ENCODE measurements at regions not wholly inside any gene's neighbourhood (a gene's known extent, or its start where the extent isn't known, plus 50 kb on each side); places are given as distances from the start of the nearest gene placed in this dataset.
A peak's percentile ranks its signal among the peaks of the same experiment; 100 is the strongest.

DNA sequence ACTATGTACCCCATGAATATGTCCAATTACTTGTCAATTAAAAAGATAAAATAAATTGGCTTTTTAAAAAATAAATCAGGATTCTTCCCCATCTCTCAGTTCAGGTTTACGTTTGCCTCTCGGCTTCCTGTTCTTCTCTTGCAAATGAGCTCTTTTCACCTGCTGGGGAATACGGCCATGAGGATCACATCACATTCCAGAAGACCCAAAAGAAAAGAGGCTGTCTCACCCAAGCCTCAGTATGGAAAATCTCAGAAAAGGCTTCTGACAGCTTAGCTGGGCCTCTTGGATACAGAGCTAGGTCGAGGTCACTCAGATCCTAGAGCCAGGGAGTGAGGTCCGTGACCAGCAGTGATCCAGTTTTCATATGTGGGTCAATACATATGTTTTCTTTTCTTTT lies 171.2 kb upstream of the SDK2 start:
- DNase-seq (ENCODE audit: low spot score), result peak; percentile 38

DNA sequence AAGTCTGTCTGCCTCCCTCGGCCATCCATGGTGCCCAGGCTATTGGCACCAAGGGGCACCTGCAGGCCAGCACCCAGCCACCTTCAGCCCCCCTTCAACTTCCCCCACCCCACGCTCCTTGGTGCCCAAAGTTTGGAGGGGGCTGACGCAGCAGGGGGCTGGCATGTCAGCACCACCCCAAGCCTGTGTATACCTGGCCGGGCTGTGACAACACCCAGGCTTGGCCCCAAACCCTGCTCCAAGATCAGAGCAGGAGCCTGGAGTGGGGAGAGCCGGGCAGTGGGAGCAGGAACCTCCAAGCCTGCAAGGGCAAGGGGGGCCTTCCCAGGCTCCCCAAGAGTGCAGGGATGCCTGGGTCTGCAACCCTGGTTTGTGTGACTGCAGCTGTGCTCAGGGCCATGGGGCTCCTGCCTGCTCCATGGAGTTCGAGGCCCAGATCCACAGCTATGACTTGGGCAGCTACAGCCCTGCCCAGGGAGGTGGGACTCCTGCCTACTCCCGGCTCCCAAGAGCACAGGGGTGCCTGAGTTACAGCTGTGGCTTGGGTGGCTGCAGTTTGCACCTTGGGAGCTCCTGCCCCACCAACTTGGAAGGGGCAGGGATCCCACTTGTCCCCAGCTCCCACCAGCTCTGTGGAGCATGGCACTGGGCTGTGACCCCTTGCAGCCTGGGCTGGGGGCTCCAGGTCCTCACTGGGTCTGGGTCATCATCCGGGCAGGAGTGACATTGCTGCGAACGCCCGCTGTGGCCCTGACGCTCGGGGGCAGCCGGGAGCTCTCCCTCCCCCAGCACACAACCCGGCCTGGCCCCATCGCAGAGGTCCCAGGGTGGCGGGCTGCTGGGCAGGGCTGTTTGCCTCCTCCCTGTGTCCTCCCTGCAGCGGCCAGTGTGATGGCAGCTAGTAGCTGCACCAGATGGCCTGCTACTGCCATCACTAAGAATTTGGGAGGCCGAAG lies 175.5 kb upstream of the SDK2 start:
- no peak for DNase-seq (ENCODE audit: low spot score)

DNA sequence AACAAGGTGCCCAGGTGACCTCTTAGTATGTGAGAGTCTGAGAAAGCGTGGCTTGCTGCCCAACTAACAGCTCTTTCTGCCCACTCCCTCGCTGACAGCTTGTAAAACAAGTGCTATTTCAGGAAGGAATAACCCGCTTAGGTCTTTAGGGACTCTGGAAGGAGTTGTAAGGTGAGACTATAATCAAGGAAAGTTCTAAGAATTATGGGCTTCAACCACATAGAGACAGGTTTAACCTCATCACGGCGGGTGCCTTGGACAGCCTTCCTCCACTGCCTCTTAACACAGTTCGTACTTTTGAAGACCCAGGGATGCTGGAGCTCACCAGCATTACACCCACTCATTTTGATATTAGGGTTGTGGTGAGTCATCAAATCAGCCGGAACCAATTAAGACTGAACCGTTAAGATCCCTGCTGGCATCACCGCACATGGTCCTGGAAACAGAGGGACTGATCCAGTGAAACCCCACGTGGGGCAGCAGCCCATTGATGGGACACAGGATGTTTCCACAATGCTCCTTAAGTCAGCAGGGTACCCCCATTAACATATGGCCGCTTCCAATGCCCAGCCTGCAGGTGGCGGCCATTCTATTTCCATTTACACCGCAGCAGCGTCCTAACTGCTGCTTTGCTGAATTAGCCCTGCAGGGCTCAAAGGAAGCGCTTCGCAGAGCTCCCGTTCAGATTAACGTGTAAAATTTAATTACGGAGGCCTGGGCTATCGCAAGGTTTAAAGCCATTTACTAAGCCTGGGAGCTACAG lies 176.6 kb upstream of the SDK2 start:
- peak; percentile 73 for DNase-seq (ENCODE audit: low spot score)

GRCh38 chr17:73821665-73822064 lies 177.4 kb upstream of the SDK2 start:
- no peak for DNase-seq (ENCODE audit: low spot score)

- no peak for DNase-seq (ENCODE audit: low spot score)
Observed at GRCh38 chr17:73822371-73822770, 178.1 kb upstream of the SDK2 start.

DNA sequence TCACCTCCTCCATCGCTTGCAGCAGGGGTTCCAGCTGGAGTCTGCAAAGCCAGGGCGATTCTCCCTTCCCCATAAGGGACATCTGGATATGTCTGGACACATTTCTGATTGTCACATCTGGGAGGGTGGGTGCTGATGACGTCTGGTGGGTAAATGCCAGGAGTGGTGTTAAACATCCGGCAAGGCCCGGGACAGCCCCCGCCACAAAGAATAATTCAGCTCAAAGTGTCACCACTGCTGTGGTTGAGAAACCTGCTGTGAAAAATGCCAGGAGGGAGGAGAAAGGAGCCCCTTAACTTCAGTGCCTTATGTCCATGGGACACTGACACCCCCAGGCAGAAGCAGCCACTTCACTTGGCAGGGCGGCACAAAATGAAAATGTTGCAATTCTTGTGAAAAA lies 179.4 kb upstream of the SDK2 start:
- DNase-seq (ENCODE audit: low spot score), result no peak

- DNase-seq (ENCODE audit: low spot score), result no peak
Observed at GRCh38 chr17:73824321-73824720, 180.1 kb upstream of the SDK2 start.

DNA sequence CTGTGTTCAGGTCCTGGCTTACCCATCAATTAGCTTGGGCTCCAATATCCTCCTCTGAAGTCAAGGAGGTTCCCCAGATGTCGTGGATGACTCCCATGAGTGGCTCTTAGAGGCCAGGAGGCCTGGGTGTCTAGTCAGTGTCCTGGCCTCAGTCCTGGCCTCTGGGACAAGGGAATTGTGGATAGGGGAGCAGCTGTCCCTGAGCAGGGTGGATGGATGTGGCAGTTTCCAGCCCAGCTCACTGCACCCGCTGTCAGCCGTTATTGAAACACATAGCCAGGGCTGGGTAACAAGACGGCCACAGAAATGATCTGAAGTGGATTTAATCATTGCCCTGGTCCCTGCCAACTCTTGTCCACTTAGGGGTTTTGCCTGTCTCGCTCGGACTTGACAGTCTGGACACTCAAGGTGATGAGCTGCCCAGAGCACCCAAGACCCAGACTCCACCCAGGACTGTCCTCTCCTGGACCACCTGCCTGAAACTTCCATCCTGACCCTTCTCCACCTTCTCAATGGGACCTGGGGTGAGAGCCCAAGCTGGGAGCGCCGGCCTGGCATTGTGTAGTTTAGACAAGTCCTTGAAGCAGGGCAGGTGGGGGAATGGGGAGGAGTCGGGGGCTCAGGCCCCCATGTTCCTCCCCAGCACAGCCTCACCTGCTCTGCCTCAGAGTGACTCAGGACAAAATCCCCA lies 182.1 kb upstream of the SDK2 start:
- no peak for DNase-seq (ENCODE audit: low spot score)

GRCh38 chr17:73826872-73827228 lies 182.6 kb upstream of the SDK2 start:
- DNase-seq (ENCODE audit: low spot score), result no peak

GRCh38 chr17:73827627-73828291 lies 183.5 kb upstream of the SDK2 start:
- no peak for DNase-seq (ENCODE audit: low spot score)

GRCh38 chr17:73829676-73830280 lies 185.5 kb upstream of the SDK2 start:
- DNase-seq (ENCODE audit: low spot score), result no peak

DNA sequence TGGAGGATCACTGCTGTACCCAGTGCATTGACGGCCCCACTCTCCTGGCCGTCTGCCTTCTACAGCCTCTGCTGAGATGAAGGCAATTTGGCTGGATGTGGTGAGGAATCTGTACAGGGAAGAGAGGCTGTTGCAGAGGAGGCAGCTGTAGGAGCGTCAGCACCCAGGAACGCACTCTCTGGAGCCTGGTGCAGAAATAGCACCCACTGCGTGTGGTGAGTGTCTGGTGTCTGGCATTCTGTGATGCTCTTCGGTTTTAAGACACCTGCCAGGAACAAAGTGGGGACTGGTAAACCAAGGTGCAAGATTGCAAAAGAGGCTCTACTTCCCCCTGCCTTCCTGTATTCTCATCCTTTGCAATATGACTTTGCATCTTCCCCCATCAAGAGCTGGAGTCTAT lies 187.5 kb upstream of the SDK2 start:
- no peak for DNase-seq (ENCODE audit: low spot score)

DNA sequence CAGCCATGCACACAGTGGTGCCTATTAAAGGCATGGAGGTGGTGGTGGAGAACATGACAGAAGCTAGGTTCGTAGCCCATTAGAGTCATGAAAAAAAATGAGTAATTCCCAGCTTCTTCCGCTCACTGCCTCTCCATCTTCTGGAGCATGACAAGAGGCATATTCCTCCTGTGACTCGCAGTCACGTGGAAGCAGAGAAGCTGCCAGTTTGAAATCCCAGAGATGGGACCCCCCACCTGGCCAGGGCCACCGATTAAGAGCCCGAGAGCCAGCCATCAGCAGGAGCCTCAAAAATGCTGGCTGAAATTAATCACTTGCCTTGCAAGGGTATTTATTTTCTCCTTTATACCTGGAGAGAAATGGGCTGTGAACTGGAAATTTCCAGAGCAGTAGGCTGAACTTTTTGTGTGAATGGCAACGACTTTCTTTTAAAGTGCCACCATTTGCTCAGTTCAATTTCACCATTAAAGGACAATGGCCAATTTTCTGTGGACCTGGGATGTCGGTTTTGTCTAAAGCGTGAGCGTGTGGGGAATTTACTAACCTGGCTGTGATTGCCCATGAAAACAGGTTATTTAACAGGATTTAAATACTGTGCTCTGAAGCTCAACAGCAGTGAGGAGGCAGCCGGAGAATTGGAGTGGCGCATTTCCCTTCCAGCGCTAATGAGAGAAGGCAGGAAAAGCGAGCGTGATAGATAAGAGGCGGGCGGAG lies 189.7 kb upstream of the SDK2 start:
- no peak for DNase-seq (ENCODE audit: low spot score)

GRCh38 chr17:73834684-73835343 lies 190.6 kb upstream of the SDK2 start:
- no peak for DNase-seq (ENCODE audit: low spot score)

GRCh38 chr17:73835605-73836004 lies 191.4 kb upstream of the SDK2 start:
- DNase-seq (ENCODE audit: low spot score), result no peak

DNA sequence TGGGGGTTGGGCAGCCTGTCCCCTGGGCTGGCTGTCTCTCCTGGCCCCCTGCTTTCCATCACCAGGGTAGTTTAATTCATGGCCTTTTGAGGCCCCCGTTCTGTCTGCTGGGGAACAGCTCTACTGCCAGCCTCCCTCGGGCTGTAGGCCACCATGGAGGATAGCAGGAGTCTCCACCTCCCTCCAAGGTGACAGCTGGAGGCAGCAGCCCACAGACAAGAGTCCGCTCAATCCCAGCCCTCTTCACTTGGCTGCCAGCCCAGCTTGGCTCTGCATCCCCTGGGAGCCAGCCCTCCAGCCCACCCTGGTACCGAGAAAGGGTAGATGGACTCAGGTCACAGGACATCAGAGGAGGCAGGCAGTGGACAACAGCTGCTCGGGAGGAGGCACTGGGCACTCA lies 194.6 kb upstream of the SDK2 start:
- DNase-seq (ENCODE audit: low spot score), result no peak

DNA sequence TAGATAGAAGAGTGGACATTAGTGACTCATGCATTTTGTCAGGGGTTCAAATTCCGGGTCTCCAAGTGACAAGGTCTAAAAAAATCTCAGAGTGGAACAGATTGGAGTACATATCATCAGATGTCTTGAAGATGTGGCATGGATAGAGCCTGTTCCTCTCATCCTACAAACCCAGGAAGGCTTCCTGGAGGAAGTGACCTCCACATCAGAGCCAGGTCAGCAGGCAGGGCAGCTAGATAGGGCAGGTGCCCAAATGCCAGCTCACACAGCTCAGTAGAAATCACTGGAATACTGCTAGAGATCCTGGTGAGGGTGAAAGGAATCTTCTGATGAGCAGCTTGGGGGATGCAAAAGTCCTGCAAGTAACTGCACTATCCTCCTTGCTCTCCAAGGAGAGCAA lies 196.6 kb upstream of the SDK2 start:
- DNase-seq (ENCODE audit: low spot score), result no peak

- peak; percentile 62 for DNase-seq (ENCODE audit: low spot score)
Observed at GRCh38 chr17:73841431-73842060, 197.3 kb upstream of the SDK2 start.

GRCh38 chr17:73847952-73848351 lies 203.7 kb upstream of the SDK2 start:
- DNase-seq (ENCODE audit: low spot score), result no peak

- no peak for DNase-seq (ENCODE audit: low spot score)
Observed at GRCh38 chr17:73850426-73850825, 206.2 kb upstream of the SDK2 start.

Data from iPS-NIHi11 (cell line).